ENCODE measurements at regions not wholly inside any gene's neighbourhood (a gene's known extent, or its start where the extent isn't known, plus 50 kb on each side); places are given as distances from the start of the nearest gene placed in this dataset.

DNA sequence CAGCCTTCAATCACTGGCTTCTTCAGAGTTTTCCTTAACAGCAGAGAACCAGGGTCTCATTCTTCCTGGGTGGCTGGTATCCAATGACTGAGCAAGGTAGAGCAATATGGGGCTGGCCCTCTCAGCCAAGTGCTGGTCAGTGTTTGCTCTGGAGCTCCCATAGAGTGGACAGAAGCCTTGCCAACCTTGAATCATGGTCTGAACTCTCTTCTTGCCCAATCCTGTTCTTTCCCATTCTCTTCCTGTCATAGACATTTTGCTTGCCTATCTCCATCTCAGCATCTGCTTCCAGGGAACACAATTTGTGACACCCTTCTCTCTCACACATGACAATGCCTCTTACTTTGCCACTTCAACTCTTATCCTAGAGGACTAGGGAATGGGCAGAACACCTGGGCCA, 245.6 kb upstream of the PEX5L start:
- no peaks in the 10 kb centered on the region for H3K27me3 Mint-ChIP-seq
- H3K4me1 Mint-ChIP-seq (ENCODE audit: low read depth): peaks cover 13% of the 10 kb centered on the region
- intact Hi-C loops (cut with micrococcal nuclease): no loop called here
- no peaks in the 10 kb centered on the region for H3K36me3 Mint-ChIP-seq (ENCODE audit: low read depth)
- no peak overlapping the region for H3K4me3 Mint-ChIP-seq
- no peak overlapping the region for H3K27ac Mint-ChIP-seq
- H3K9me3 Mint-ChIP-seq: no peaks in the 10 kb centered on the region

DNA sequence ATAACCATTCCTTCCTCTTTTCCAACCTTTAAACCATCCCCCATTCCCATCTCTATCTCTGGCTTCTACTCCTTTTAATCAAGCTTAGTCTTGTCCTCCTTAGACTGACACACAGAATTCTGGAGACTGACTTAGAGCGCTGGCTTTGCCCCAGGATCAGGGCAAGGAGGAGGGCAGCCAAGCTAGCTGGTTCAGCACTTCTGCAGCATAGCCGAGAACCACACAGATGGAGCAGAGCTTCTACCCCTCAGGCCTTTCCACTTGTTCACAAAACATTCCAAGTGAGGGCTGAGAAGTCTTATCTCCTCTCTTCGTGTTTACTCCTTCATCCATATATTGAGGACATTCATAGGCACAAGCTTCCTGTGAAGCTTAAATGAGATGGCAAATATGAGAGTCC, 246.5 kb upstream of the PEX5L start:
- H3K27ac Mint-ChIP-seq: no peak overlapping the region
- no peaks in the 10 kb centered on the region for H3K36me3 Mint-ChIP-seq (ENCODE audit: low read depth)
- intact Hi-C loops (cut with micrococcal nuclease): no loop called here
- no peak overlapping the region for H3K4me3 Mint-ChIP-seq
- H3K4me1 Mint-ChIP-seq (ENCODE audit: low read depth): peaks cover 6% of the 10 kb centered on the region
- no peaks in the 10 kb centered on the region for H3K9me3 Mint-ChIP-seq
- no peaks in the 10 kb centered on the region for H3K27me3 Mint-ChIP-seq

- Mint-ChIP-seq H3K27ac (no peak overlapping the region), H3K4me1 (ENCODE audit: low read depth) (no peaks in the 10 kb centered on the region), H3K36me3 (ENCODE audit: low read depth) (no peaks in the 10 kb centered on the region), H3K4me3 (no peak overlapping the region), H3K27me3 (no peaks in the 10 kb centered on the region), H3K9me3 (no peaks in the 10 kb centered on the region)
- intact Hi-C loops (cut with micrococcal nuclease): no loop called here
Observed at GRCh38 chr3:180284331-180285110, 247.8 kb upstream of the PEX5L start.

GRCh38 chr3:180287703-180288102, 251.0 kb upstream of the PEX5L start:
- no peaks in the 10 kb centered on the region for H3K36me3 Mint-ChIP-seq (ENCODE audit: low read depth)
- H3K27me3 Mint-ChIP-seq: no peaks in the 10 kb centered on the region
- no peaks in the 10 kb centered on the region for H3K4me1 Mint-ChIP-seq (ENCODE audit: low read depth)
- intact Hi-C loops (cut with micrococcal nuclease): no loop called here
- no peak overlapping the region for H3K27ac Mint-ChIP-seq
- no peak overlapping the region for H3K4me3 Mint-ChIP-seq
- no peaks in the 10 kb centered on the region for H3K9me3 Mint-ChIP-seq

- Mint-ChIP-seq H3K27me3 (no peaks in the 10 kb centered on the region), H3K4me3 (no peak overlapping the region), H3K27ac (no peak overlapping the region), H3K9me3 (no peaks in the 10 kb centered on the region), H3K36me3 (ENCODE audit: low read depth) (no peaks in the 10 kb centered on the region), H3K4me1 (ENCODE audit: low read depth) (no peaks in the 10 kb centered on the region)
- intact Hi-C loops (cut with micrococcal nuclease): no loop called here
Observed at GRCh38 chr3:180288816-180289215, 252.1 kb upstream of the PEX5L start.

GRCh38 chr3:180290300-180290699, 253.6 kb upstream of the PEX5L start:
- no peaks in the 10 kb centered on the region for H3K9me3 Mint-ChIP-seq
- intact Hi-C loops (cut with micrococcal nuclease): no loop called here
- H3K4me3 Mint-ChIP-seq: no peak overlapping the region

GRCh38 chr3:180294282-180295027, 257.7 kb upstream of the PEX5L start:
- H3K36me3 Mint-ChIP-seq (ENCODE audit: low read depth): no peaks in the 10 kb centered on the region
- H3K9me3 Mint-ChIP-seq: no peaks in the 10 kb centered on the region
- H3K4me3 Mint-ChIP-seq: no peak overlapping the region

More at GRCh38 chr3:180290300-180290699, 253.6 kb upstream of the PEX5L start:
- no peaks in the 10 kb centered on the region for H3K4me1 Mint-ChIP-seq (ENCODE audit: low read depth)
- H3K27ac Mint-ChIP-seq: no peak overlapping the region
- no peaks in the 10 kb centered on the region for H3K36me3 Mint-ChIP-seq (ENCODE audit: low read depth)
- no peaks in the 10 kb centered on the region for H3K27me3 Mint-ChIP-seq

GRCh38 chr3:180295811-180296210, 259.1 kb upstream of the PEX5L start:
- intact Hi-C loops (cut with micrococcal nuclease): no loop called here
- H3K4me1 Mint-ChIP-seq (ENCODE audit: low read depth): no peaks in the 10 kb centered on the region
- H3K36me3 Mint-ChIP-seq (ENCODE audit: low read depth): no peaks in the 10 kb centered on the region
- H3K27ac Mint-ChIP-seq: no peak overlapping the region
- H3K9me3 Mint-ChIP-seq: no peaks in the 10 kb centered on the region
- H3K4me3 Mint-ChIP-seq: no peak overlapping the region
- H3K27me3 Mint-ChIP-seq: no peaks in the 10 kb centered on the region

More at GRCh38 chr3:180294282-180295027, 257.7 kb upstream of the PEX5L start:
- H3K27ac Mint-ChIP-seq: no peak overlapping the region
- no peaks in the 10 kb centered on the region for H3K4me1 Mint-ChIP-seq (ENCODE audit: low read depth)
- no peaks in the 10 kb centered on the region for H3K27me3 Mint-ChIP-seq
- intact Hi-C loops (cut with micrococcal nuclease): no loop called here

DNA sequence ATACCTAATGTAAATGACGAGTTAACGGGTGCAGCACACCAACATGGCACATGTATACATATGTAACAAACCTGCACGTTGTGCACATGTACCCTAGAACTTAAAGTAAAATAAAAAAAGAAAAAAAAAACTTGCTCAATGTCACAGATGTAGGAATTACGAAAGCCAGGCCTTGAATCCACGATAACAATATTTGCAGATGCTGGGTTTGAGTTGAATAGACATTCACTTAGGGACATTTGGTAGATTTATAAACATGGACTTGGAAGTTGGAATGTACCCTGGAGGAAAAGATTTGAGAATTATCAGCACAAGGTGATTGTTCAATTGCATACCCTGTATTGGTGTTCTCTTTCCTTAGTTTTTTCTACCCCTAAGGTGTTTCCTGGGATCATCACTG, 260.2 kb upstream of the PEX5L start:
- Mint-ChIP-seq H3K27me3 (no peaks in the 10 kb centered on the region), H3K4me3 (no peak overlapping the region), H3K27ac (no peak overlapping the region), H3K9me3 (no peaks in the 10 kb centered on the region), H3K36me3 (ENCODE audit: low read depth) (no peaks in the 10 kb centered on the region), H3K4me1 (ENCODE audit: low read depth) (no peaks in the 10 kb centered on the region)
- intact Hi-C loops (cut with micrococcal nuclease): no loop called here

DNA sequence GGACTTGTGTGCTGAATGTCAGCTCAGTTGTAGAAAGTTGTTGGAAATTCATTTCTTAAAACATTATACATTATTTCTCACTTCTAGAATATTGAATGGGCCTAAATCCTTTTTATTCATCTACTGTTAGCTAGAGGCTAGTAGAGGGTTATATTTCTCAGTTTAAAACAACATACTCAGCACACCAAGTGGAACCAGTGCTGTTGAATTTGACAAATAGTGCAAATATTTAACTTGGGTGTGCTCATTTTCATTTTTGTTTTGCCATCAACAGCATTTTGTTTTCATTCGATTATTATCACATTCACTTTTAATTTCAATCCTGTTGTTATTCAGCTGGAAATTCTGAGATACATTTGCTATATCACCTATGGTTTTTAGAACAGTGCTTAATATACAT, 269.4 kb upstream of the PEX5L start:
- intact Hi-C loops (cut with micrococcal nuclease): no loop called here
- H3K4me1 Mint-ChIP-seq (ENCODE audit: low read depth): no peaks in the 10 kb centered on the region
- no peaks in the 10 kb centered on the region for H3K9me3 Mint-ChIP-seq
- no peak overlapping the region for H3K27ac Mint-ChIP-seq
- no peak overlapping the region for H3K4me3 Mint-ChIP-seq
- no peaks in the 10 kb centered on the region for H3K27me3 Mint-ChIP-seq
- H3K36me3 Mint-ChIP-seq (ENCODE audit: low read depth): no peaks in the 10 kb centered on the region

DNA sequence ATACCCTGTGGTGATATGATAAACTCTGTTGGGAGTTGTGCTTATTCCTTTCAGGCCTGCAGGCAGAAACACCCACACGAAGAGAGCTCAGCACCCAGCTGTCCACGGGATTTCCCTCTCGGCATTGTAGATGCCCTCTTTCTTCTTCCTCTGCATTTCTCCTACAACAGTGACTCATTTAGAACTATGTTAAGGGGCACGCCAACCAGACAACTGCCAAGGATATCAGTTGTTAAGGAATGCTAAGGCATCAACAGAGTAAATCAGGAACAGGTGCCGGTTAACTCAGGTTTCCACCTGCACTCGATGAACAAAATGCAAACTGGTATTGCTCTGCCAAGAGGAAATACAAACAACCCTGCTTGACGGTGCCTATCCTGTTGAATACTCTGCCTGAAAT, 270.0 kb upstream of the PEX5L start:
- intact Hi-C loops (cut with micrococcal nuclease): no loop called here
- Mint-ChIP-seq H3K9me3 (no peaks in the 10 kb centered on the region), H3K27ac (no peak overlapping the region), H3K27me3 (no peaks in the 10 kb centered on the region), H3K4me3 (no peak overlapping the region), H3K4me1 (ENCODE audit: low read depth) (no peaks in the 10 kb centered on the region), H3K36me3 (ENCODE audit: low read depth) (no peaks in the 10 kb centered on the region)

DNA sequence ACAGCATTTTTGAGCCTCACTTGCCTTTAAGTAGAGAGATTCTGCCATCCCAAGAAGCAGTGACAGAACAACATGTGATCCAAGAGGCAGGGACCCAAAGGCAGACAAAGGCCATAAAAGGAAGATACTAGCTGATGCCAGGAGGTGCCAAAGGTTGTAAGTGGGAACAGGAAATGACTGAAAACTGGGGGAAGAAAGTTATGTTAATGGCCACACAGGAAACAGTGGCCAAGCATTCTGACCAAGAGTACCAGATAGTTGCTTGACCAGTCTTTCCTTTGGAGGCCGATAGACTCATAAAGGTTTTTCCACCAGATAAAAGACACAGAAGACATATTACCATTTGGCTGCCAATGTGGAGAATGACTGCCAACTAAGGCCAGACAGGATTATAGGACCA, 274.5 kb upstream of the PEX5L start:
- no peak overlapping the region for H3K27ac Mint-ChIP-seq
- H3K27me3 Mint-ChIP-seq: no peaks in the 10 kb centered on the region
- H3K4me1 Mint-ChIP-seq (ENCODE audit: low read depth): no peaks in the 10 kb centered on the region
- no peak overlapping the region for H3K4me3 Mint-ChIP-seq
- intact Hi-C loops (cut with micrococcal nuclease): no loop called here
- no peaks in the 10 kb centered on the region for H3K36me3 Mint-ChIP-seq (ENCODE audit: low read depth)
- H3K9me3 Mint-ChIP-seq: no peaks in the 10 kb centered on the region

- Mint-ChIP-seq H3K4me3 (no peak overlapping the region), H3K27me3 (no peaks in the 10 kb centered on the region), H3K4me1 (ENCODE audit: low read depth) (no peaks in the 10 kb centered on the region), H3K27ac (no peak overlapping the region), H3K36me3 (ENCODE audit: low read depth) (no peaks in the 10 kb centered on the region), H3K9me3 (no peaks in the 10 kb centered on the region)
- intact Hi-C loops (cut with micrococcal nuclease): no loop called here
Observed at GRCh38 chr3:180316321-180316720, 279.6 kb upstream of the PEX5L start.

- no peaks in the 10 kb centered on the region for H3K36me3 Mint-ChIP-seq (ENCODE audit: low read depth)
- H3K4me1 Mint-ChIP-seq (ENCODE audit: low read depth): no peaks in the 10 kb centered on the region
- H3K27me3 Mint-ChIP-seq: no peaks in the 10 kb centered on the region
- intact Hi-C loops (cut with micrococcal nuclease): no loop called here
- H3K4me3 Mint-ChIP-seq: no peak overlapping the region
- no peak overlapping the region for H3K27ac Mint-ChIP-seq
- H3K9me3 Mint-ChIP-seq: no peaks in the 10 kb centered on the region
Observed at GRCh38 chr3:180319461-180319860, 282.5 kb upstream of the TTC14 start.

Data from dendritic cell treated with granulocyte-macrophage colony-stimulating factor and Interleukin-4, amounts not matched to agents 40 ng/mL and 50 ng/mL, for 4 days (primary cell).